ENCODE measurements at regions not wholly inside any gene's neighbourhood (a gene's known extent, or its start where the extent isn't known, plus 50 kb on each side); places are given as distances from the start of the nearest gene placed in this dataset.
"Not testable (repeated sequence)": the region's sequence is repeated elsewhere in the genome, so short reads cannot be mapped to it uniquely, and the experiment has no call there.

DNA sequence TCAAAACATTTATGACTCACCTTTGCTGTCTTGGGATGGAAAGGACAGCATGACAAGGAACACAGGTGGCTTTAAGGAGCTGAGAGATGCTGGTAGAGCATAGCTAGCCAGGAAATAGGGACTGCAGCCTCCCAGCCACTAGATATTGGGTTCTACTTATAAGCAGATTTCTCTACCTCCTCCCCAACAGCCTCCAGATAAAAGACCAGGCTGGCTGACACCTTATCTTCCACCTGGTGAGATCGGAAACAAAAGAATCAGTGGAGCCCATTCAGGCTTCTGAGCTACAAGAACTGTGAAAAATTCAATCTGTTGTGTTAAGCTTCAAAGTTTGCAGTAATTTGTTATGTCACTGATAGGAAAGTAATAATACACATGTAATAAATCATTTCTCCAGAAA is 1278.5 kb upstream of the ZEB2 start:
- DNase-seq, result no peak

DNA sequence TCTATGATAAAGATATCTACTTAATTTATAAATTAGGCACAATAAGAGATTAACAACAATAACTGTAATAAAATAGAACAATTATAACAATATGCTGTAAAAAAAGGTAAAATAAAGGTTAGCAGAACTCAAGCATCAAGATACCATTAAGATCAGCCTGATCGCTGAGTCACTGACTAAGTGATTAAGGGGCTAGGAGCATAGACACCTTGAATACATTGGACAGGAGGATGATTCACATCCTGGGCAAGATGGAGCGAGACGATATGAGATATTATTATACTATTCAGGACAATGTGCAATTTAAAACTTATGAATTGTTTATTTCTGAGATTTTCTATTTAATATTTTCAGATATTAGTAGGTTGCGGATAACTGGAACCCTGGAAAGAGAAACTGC is 1277.8 kb upstream of the ZEB2 start:
- DNase-seq, result no peak

DNA sequence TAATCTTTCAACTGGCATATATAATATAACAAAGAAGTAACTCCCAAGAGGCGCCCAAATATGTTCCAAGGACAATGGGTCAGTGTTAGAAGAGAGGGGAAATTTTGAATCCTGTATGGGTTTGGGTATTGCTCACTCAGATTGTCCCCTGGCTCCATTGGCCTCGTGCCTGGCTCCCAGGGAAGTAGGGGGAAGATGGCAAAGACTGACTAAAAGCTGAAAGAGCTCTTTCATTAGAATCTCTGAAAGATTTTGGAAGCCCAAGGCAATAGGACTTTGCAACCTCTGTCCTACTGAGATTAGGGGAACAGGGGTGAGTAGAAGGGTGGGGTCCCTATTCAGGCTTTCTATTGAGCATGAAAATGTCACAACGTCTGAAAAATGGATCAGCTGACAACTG is 1272.8 kb upstream of the ZEB2 start:
- DNase-seq, result no peak

DNA sequence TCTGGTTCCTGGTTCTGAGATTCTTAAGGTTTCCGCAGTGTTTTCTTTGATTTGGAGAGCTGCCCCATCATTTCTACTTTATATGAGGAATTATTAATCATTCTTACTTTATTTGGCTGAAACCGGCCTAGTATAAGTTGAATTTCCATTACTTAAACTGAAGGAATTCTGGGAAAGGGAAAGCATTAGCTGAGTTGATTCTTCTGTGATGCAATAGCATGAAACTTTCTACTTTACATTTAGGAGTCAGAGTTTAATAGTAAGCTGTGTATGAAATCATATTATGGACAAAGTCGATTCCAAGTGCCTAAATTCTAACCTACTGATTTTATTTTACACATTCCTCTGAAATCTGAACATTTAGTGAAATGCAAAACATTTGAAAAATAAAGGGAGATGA is 1269.7 kb upstream of the ZEB2 start:
- no peak for DNase-seq

DNA sequence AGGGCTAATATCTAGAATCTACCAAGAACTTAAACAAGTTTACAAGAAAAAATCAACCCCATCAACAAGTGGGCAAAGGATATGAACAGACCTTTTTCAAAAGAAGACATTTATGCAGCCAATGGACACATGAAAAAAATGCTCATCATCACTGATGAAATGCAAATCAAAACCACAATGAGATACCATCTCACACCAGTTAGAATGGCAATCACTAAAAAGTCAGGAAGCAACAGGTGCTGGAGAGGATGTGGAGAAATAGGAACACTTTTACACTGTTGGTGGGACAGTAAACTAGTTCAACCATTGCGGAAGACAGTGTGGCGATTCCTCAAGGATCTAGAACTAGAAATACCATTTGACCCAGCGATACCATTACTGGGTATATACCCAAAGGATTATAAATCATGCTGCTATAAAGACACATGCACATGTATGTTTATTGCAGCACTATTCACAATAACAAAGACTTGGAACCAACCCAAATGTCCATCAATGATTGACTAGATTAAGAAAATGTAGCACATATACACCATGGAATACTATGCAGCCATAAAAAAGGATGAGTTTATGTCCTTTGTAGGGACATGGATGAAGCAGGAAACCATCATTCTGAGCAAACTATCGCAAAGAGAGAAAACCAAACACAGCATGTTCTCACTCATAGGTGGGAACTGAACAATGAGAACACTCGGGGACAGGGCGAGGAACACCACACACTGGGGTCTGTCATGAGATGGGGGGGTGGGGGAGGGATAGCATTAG is 1267.9 kb upstream of the ZEB2 start:
- DNase-seq, result not testable (repeated sequence)

DNA sequence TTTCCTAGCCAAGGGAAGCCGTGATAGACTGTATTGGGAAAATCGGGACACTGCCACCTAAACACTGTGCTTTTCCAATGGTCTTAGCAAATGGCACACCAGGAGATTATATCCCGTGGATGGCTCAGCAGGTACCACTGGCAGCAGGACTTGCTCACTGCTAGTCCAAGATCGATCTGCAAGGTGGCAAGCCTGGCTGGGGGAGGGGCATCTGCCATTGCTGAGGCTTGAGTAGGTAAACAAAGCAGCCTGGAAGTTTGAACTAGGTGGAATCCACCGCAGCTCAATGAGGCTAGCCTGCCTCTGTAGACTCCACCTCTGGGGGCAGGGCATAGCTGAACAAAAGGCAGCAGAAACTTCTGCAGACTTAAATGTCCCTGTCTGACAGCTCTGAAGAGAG is 1262.7 kb upstream of the ZEB2 start:
- not testable (repeated sequence) for DNase-seq

DNA sequence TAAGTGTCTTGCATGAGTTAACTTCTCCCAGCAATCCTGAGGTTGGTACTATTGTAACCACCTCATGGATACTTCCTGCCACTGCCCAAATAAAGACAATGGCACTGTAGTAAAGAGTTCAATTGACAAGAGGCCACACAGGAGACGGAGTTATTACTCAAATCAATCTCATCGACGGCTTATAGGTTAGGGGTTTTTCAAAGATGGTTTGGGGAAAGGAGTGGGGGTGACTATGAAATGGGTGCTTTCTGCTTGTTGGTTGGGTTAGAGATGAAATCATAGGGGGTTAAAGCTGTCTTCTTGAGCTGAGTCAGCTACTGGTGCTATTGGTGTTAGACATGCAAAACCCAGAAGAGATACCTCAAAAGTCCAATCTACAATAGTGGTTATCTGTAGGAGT is 1258.0 kb upstream of the ZEB2 start:
- DNase-seq, result no peak

DNA sequence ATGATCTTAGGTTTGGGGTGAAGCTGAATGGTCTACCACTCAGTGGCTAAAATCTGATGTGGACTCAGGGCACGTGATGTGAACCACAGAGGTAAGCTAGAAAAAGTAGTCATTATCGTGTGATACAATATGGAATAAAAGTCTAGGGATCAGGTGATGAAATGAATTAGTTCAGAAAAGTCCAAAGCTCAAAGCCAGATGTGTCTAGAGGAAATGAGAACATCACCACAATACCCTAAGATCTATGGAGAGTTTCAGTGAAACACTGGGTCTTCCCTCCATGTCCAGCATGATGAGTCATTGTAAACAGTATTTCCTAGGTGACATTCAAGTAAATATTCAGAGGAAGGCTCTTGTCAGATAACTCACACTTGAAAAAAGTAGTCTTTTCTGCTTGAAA is 1257.4 kb upstream of the ZEB2 start:
- no peak for DNase-seq

DNA sequence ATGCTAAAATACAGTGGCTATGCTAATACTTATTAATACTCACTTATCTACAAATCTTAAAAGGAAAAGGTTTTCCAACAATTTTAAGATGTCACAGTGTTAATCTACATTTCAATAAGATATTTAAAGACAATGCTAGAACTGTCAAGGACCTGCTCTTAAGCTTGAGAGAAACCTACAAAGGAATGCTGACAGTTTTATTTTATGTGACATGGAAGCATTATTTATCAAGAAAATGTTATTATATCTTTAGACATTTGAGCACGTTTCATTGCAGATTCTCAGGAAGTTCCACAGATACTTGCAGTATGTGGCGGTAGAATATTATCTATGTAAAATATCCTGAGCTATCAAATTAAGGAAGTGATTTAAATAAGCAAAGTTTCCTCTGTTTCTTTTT is 1255.7 kb upstream of the ZEB2 start:
- no peak for DNase-seq

DNA sequence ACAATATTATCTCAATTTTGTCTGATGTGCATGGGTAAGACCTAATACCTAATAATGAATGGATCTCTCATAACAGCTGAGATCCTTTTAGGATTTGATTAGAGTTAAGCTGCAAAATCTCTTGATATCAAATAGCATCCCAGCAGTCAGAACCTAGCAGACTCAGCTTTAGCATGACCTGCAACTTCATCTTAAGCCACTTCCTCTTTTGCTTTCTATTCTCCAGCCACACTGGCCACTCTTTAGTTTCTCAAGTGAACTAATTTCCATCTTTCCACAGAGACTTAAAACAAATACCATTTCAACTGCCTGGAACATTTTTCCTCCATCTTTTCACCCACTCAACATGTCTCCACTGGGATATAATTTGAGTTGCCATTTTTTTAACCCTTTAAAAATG is 1251.6 kb upstream of the ZEB2 start:
- DNase-seq, result no peak

DNA sequence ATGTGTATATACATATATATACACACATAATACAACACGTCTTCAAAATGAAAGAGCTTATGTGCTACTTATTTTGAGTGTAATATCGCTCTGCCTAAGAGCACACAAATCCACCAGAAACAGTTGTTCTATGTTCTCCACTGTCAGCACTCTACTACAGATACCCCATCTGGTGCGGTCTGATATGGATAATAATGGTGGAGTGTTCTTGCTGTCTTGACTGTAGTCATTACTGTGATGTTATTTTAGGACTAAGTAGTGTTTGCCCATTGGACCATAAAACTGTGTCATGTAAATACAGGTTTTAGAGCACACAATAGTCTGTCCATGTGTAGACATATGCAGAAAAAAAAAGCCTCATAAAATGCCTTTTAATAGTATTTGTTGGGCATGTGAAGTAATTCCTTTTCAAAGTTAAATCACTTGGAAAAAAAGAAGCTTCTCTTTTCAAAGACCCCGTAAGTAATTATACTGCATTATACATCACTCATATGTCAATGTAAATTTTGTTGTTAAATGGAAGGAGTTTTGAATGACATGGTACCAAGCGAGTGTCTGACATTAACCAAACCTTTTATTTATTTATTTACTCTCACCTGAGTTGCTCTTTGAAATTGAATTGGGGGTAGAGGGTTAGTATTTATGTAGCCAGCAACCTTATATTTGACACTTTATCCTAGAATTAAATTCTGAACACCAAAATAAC is 1249.2 kb upstream of the ZEB2 start:
- peak; percentile 94 for DNase-seq

DNA sequence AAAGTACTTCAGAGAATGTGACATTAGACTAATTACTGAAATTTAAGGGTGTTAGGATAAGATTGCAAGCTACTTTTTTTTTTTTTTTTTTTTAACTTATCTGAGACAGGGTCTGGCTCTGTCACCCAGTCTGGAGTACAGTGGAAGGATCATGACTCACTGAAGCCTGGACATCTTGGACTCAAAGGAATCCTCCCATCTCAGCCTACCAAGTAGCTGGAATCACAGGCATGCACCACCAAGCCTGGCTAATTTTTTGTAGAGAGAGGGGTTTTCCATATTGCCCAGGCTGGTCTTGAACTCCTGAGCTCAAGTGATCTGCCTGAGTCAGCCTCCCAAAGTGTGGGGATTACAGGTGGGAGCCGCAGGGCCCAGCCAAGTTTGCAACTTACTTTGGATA is 1246.0 kb upstream of the ZEB2 start:
- no peak for DNase-seq

DNA sequence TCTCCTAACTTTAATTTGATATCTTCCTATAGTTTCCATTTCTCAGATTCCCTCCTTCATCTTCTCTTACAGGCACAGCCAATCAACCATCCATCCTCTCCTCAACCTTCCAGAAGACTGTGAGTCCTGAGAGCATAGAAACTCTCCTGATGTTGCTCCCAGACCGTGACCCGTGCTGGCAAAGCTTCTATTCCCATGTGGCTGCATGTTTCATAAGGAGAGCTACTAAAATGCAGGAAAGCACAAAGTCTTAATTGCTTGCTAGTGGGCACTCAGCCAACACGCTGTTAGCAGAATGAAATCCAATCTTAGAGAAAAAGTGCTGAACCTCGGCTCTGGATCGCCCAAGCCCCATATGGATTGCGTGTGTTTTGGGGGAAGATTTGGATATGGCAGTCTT is 1244.7 kb upstream of the ZEB2 start:
- peak; percentile 99 for DNase-seq

DNA sequence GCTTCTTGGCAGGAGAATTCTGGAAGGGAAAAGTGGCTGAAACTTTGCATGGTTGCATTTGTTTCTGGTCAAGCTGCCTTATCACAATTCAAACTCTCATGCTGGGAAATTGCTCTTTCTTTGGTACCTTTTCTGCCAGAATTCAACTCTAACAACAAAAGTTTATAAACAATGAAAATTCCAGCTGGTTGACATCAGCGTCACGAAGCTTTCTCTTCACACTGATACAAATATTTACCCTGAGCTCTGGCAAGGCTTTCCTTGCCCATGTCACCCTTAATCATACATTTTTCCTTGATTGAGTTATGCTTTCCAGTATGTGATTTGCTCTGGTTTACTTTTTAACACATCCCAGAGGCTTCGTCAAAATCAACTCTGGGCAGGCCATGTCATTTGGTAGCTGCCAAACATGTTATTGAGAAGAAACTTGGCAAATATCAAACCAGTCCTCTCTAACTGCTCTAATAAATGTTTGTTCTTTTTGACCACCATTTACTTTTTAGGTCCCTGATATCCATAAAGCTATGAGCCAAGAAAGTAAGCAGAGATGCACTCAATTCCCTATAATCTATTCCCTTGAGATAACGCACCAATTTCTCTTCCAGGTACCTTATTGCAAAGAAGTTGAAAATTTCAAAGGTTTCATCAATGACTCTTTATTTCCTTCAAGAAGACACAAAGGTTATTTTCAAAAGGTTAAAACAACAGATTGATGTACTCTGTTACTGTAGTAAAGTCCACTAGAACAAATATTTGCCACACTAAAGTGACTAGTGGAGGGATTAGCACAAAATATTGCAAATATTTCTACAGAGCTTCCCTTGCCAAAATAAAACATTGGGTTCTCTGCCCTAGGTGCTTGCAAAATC is 1241.1 kb upstream of the ZEB2 start:
- DNase-seq, result no peak

DNA sequence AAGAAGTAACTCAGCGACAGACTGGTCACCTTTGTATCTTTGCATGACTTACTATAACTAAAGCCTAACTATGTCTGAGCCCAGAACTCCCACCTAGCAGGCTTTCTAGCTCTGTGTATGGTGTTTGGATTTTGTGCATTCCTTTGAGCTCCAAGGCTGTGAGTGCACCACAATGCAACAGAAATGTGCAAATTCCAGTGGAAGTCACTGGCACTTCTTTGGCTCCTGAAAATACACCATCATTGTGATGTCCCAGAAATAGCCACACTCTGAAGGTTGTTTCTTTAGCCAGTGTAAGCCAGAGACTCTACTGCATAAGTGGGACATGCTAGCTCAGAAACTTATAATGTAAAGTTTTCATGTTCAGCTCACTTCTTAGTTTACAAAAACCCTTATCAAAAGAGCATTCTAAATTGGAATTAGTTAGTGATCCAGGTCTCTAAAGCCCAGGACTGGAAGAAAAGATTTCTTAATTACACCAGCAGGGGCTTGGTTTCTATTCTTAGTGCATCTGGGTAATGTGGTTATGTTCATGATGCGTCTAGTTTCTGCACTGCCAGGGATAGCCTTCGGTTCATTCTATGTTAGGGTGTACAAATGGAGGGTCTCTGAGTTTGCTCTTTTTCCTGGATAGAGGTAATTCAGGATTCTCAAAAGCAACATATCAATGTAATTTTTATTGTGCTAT is 1239.5 kb upstream of the ZEB2 start:
- DNase-seq, result no peak

DNA sequence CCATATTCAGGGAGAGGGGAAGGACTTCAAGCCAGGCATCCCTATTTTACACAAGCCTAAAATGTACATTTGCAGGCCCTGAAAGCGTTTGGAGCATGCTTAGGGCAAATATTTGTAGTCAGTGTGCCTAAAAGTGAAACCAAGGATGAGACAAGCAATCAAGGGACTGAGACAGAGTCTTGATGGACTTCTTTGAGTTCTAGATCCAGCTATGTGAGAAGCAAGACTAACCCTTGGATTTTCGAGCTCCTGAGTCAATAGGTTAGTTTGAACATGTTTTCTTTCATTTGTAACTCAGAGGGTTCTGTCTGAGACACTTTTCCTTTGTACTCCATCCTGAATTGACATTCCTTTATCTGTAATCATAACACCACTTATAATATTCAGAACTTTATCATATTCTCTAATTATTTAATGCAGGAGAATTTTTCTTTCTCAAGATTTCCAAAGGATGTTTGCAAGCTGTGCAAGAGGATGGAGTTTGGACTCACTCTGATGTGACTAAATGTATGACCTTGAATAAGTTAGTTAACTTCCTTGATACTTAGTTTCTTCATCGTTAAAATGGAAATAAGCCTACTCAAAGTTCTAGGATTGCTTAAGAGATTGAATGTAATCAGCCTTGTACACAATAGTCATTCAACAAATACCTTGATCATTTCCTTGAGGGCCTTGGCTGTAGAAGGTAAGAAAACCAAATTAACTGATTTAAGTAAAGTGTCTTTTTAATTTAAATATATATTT is 1237.8 kb upstream of the ZEB2 start:
- DNase-seq, result no peak

DNA sequence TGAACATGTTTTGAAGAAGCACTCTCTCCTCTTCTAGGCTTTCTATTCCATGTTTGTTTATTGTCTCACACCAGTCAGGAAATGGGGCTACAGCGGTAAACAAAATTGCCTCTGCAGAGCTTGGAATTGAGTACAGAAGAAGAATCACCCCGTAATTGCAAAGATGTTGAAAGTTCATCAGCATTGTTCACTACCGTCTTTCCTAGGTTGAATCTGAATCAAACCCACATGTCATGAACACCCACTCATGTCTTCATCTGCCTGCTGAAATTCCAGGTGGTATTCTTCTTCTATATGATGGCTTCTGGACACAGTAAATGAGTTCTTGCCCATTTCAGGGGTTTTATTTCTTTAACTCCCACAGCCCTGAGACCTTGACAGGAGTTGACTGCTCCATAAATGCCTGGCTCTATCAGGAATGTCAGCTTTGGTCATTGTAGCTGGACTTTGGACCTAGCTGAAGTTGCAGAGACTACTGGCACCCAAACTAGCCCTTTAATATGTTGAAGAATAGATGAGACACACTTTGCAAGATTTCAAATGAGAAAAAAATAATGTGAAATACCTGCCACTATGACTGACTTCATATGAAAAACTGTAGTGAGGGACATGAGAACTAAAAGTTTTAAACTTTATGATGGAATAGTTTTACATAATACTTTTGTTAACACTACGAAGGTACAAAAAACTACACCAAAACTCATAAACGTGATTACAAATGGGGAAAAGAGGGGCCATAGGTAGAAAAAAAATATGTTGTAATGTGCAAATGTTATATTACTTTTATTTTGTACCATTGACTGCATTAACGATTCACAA is 1235.3 kb upstream of the ZEB2 start:
- DNase-seq, result no peak

DNA sequence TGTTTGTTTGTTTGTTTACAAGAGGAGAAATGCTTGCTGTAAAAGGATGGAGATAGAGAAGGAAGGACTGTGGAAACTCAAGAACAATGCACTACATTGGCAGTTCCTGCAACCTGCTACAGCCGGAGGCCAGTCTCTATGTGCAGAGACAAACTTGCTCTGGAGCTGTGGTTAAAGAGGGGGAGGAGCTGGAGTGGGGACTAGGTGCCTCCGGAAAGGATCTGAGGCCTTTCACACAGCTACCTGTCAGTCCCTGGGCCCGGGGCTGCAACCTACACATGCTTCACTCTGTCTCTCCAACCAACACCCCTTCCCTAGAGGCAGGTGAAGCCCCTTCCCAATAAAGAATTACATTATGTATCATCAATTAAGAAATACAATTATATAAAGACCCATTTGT is 1234.0 kb upstream of the ZEB2 start:
- no peak for DNase-seq

DNA sequence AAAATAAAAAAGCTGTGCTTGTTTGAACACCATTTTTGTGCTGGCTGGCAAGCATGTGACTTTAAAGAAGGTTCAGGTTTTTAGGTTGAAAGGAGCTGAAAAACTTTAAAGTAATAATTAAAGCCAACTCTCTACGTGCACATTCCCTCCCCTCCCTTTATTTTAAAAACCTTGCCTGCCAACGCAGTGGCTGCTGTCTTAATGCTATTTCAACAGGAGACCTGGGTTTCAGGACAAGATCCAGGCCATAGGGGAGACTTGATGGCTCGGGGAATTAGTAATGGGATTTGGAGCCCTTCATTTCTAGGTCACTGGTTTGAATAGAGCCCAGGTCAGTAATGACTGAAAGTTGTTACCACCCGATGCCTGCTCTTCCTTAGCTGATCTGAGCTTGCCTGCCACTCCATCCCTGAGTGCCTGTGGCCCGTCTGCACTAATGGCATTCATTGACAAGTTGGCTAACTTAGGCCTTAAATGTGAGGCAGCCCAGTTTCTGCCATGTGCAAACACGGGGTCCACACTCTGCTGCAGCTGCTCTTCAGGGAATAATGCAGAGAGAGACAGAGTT is 1233.2 kb upstream of the ZEB2 start:
- DNase-seq, result no peak

DNA sequence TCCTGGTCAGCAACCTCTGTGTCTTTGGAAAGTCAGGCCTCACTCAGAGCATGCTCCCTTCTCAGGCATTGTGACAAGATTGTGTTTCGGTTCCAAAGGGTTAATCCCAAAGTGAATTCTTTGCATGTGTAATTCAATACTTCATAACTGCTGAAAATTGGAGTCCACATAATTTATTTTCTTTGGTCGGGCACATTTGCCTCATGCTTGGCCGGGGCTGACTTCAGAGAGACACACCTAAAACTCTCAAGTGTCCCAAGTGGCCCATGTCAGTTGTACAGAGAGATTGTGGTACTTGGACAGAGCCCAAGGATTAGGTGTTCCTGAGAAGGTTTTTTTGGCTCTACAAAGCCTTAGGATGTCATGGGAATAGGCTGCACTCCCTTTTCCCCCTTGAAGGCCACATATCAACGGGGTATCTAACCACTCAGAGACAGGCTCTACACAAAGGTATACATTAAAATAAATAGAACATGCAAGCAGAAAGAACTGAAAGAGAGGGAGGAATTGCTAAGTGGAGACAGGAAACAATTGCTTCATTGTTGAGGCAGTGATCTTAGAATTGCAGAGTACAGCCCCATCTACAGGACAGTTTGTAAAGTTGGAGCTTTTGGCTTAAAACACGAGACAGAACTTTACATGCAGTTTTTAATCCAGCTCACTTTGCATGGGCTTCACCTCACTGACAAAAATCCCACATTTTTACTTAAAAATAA is 1232.3 kb upstream of the ZEB2 start:
- peak; percentile 79 for DNase-seq

Data from NCI-H2171 treated with DMSO at 0.1 percent for 48 hours (cell line).